Panc1 (cell line): ENCODE measurements at regions not wholly inside any gene's neighbourhood (a gene's known extent, or its start where the extent isn't known, plus 50 kb on each side); places are given as distances from the start of the nearest gene placed in this dataset.

Source experiments
- POLR2AphosphoS5 ChIP-seq: IDR thresholded peaks from 2 replicates; pipeline ENCODE4 v1.6.1; 2012; ENCODE audit warnings: mild to moderate bottlenecking, low read depth, low read length, moderate library complexity
- SIN3A ChIP-seq: IDR thresholded peaks from 2 replicates; pipeline ENCODE4 v1.6.1; 2012; ENCODE audit warnings: low read depth, mild to moderate bottlenecking, low read length, moderate library complexity, borderline replicate concordance; ENCODE audit not compliant: insufficient read depth
- TF ChIP-seq, protein P1 (sequence below): fragments of 450-650 bp; IDR thresholded peaks from 2 replicates; pipeline ENCODE4 v1.5.1; 2017; ENCODE audit warnings: mild to moderate bottlenecking

DNA sequence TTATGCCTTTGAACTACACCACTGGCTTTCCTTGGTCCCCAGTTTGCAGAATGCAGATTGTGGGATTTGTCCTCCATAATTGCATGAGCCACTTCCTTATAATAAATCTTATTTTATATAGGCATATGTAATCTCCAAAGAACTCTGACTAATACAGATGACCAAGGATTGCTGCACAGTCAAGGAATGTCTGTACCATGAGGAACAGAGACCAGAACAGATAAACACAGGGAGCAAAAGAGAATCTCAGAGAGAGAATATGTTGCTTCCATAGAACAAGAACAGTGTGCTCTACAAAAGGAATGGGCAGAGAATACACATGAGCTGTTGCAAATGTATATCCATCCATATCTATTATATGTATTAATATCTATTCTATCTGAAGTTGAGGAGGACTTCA, 111.1 kb downstream of the ADRA2C start:
- TF ChIP-seq, protein P1, sequence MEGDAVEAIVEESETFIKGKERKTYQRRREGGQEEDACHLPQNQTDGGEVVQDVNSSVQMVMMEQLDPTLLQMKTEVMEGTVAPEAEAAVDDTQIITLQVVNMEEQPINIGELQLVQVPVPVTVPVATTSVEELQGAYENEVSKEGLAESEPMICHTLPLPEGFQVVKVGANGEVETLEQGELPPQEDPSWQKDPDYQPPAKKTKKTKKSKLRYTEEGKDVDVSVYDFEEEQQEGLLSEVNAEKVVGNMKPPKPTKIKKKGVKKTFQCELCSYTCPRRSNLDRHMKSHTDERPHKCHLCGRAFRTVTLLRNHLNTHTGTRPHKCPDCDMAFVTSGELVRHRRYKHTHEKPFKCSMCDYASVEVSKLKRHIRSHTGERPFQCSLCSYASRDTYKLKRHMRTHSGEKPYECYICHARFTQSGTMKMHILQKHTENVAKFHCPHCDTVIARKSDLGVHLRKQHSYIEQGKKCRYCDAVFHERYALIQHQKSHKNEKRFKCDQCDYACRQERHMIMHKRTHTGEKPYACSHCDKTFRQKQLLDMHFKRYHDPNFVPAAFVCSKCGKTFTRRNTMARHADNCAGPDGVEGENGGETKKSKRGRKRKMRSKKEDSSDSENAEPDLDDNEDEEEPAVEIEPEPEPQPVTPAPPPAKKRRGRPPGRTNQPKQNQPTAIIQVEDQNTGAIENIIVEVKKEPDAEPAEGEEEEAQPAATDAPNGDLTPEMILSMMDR, result no peak
- TF ChIP-seq SIN3A (no peak), POLR2AphosphoS5 (no peak)
